GM12878 (cell line): ENCODE measurements at regions not wholly inside any gene's neighbourhood (a gene's known extent, or its start where the extent isn't known, plus 50 kb on each side); places are given as distances from the start of the nearest gene placed in this dataset.

ENCODE experiments used
- EGR1 ChIP-seq, 2 experiments: IDR thresholded peaks; 1 replicate in 1 of 2; 2 replicates in 1 of 2; pipeline ENCODE4 v1.6.1; 2011 to 2012; ENCODE audit warnings: low read depth in 2 of 2, low read length in 2 of 2, borderline replicate concordance in 1 of 2, mild to moderate bottlenecking in 1 of 2, moderate library complexity in 1 of 2
- ETV6 ChIP-seq, 2 experiments: fragments of 450-650 bp in 1 of 2; IDR thresholded peaks in 1 of 2; conservative IDR thresholded peaks in 1 of 2; 2 replicates each; pipeline ENCODE4 v1.6.1; 2014; ENCODE audit warnings: antibody characterized with exemption in 1 of 2, borderline replicate concordance in 1 of 2, low read depth in 1 of 2, mild to moderate bottlenecking in 1 of 2, moderate library complexity in 1 of 2
- FOXK2 ChIP-seq: fragments of 450-650 bp; IDR thresholded peaks from 2 replicates; pipeline ENCODE4 v1.6.1; 2017; ENCODE audit warnings: mild to moderate bottlenecking, moderate library complexity
- RFX5 ChIP-seq: IDR thresholded peaks from 2 replicates; pipeline ENCODE4 v1.6.1; 2011; ENCODE audit warnings: low read depth, low read length, improper control_type of control experiment
- YY1 ChIP-seq: IDR thresholded peaks from 2 replicates; pipeline ENCODE4 v1.6.1; 2011; ENCODE audit warnings: low read depth, mild to moderate bottlenecking, low read length
- TF ChIP-seq, protein P1 (sequence below), 3 experiments: IDR thresholded peaks in 2 of 3; conservative IDR thresholded peaks in 1 of 3; 2 replicates each; pipeline ENCODE4 v1.5.1; 2011; ENCODE audit warnings: low read depth in 3 of 3, low read length in 3 of 3, mild to moderate bottlenecking in 3 of 3, control low read depth in 2 of 3, moderate library complexity in 2 of 3, inconsistent platforms in 1 of 3, mixed read lengths in 1 of 3; ENCODE audit not compliant: control insufficient read depth in 2 of 3, insufficient read depth in 1 of 3; ENCODE audit errors: extremely low read depth in 1 of 3

DNA sequence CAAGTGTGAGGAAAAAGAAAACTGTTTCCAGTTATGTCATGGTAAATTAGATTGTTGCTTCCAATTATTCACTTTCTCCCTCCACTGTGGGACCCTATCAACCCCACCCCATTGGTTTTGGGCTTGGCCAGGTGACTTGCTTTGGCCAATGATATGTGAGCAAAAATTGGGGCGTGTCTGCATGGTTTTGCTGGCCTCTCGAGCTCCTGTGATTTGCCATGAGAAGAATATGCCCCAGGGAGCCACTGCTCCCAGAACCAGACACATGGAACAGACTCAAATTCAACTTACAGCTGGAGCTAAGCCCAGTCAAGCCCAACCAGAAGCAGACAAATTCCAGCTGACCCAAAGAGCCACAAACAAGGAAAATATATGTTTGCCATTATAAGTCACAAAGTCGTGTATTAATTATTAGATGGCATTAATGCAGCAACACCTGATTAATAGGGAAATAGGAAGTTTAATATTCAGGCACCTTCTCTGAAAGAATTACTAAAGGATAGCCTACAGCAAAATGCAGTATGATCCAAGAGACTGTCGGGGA lies 248.9 kb downstream of the ANAPC1 start:
- TF ChIP-seq, protein P1, sequence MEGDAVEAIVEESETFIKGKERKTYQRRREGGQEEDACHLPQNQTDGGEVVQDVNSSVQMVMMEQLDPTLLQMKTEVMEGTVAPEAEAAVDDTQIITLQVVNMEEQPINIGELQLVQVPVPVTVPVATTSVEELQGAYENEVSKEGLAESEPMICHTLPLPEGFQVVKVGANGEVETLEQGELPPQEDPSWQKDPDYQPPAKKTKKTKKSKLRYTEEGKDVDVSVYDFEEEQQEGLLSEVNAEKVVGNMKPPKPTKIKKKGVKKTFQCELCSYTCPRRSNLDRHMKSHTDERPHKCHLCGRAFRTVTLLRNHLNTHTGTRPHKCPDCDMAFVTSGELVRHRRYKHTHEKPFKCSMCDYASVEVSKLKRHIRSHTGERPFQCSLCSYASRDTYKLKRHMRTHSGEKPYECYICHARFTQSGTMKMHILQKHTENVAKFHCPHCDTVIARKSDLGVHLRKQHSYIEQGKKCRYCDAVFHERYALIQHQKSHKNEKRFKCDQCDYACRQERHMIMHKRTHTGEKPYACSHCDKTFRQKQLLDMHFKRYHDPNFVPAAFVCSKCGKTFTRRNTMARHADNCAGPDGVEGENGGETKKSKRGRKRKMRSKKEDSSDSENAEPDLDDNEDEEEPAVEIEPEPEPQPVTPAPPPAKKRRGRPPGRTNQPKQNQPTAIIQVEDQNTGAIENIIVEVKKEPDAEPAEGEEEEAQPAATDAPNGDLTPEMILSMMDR (IDR thresholded peaks at IDR 0.05 in 2 of 3, conservative IDR thresholded peaks at IDR 0.05 in 1 of 3; ENCODE audit: control insufficient read depth in 2 of 3, extremely low read depth in 1 of 3, insufficient read depth in 1 of 3, low read depth in 3 of 3, low read length in 3 of 3) = no peak
- TF ChIP-seq EGR1 (IDR thresholded peaks at IDR 0.05; ENCODE audit: borderline replicate concordance in 1 of 2, low read depth in 2 of 2, low read length in 2 of 2) = no peak
- TF ChIP-seq ETV6 (conservative IDR thresholded peaks at IDR 0.05 in 1 of 2, IDR thresholded peaks at IDR 0.05 in 1 of 2; ENCODE audit: borderline replicate concordance in 1 of 2, low read depth in 1 of 2) = no peak
- TF ChIP-seq YY1 = no peak
- no peak for TF ChIP-seq FOXK2
- TF ChIP-seq RFX5 = no peak
